Spleen (tissue), 11 donors: ENCODE measurements at regions not wholly inside any gene's neighbourhood (a gene's known extent, or its start where the extent isn't known, plus 50 kb on each side); places are given as distances from the start of the nearest gene placed in this dataset.
"Not testable (repeated sequence)": the region's sequence is repeated elsewhere in the genome, so short reads cannot be mapped to it uniquely, and the experiment has no call there.

Source experiments
- DNase-seq: peaks from one replicate; pipeline ENCODE4 v3.0.0-alpha.2; 2020
- H3K27ac ChIP-seq, 8 donors: fragments of 200-600 bp; sonication (generic) in 7 of 8; 1 replicate in 4 of 8; 2 replicates in 4 of 8; pipeline versions ENCODE4 v1.5.0 to v1.8.0; 2016 to 2021; ENCODE audit warnings: inconsistent platforms in 4 of 8, mild to moderate bottlenecking in 4 of 8, moderate library complexity in 1 of 8
- H3K27me3 ChIP-seq, 7 donors: fragments of 200-600 bp; sonication (generic) in 6 of 7; replicated peaks in 1 of 7; 1 replicate in 4 of 7; 2 replicates in 3 of 7; pipeline versions ENCODE4 v1.5.0 to v1.8.0; 2016 to 2021; ENCODE audit warnings: inconsistent platforms in 3 of 7, mild to moderate bottlenecking in 1 of 7
- H3K36me3 ChIP-seq, 6 donors: fragments of 200-600 bp; sonication (generic) in 5 of 6; 1 replicate in 4 of 6; 2 replicates in 2 of 6; pipeline versions ENCODE4 v1.5.0 to v1.8.0; 2016 to 2021; ENCODE audit warnings: inconsistent platforms in 2 of 6
- H3K4me1 ChIP-seq, 6 donors: fragments of 200-600 bp; sonication (generic) in 5 of 6; 1 replicate in 3 of 6; 2 replicates in 3 of 6; pipeline versions ENCODE4 v1.5.0 to v1.8.0; 2016 to 2021; ENCODE audit warnings: inconsistent platforms in 3 of 6
- H3K4me3 ChIP-seq, 8 donors: fragments of 200-600 bp; sonication (generic) in 7 of 8; 1 replicate in 4 of 8; 2 replicates in 4 of 8; pipeline versions ENCODE4 v1.5.0 to v1.8.0; 2016 to 2021; ENCODE audit warnings: inconsistent platforms in 4 of 8, mild to moderate bottlenecking in 4 of 8, moderate library complexity in 2 of 8
- H3K9me3 ChIP-seq, 8 donors: fragments of 200-600 bp; sonication (generic) in 7 of 8; 1 replicate in 4 of 8; 2 replicates in 4 of 8; pipeline versions ENCODE4 v1.5.0 to v1.8.0; 2016 to 2021; ENCODE audit warnings: inconsistent platforms in 4 of 8
- CTCF ChIP-seq, 11 experiments: fragments of 200-600 bp in 7 of 11; fragments of 450-650 bp in 4 of 11; sonication (generic) in 4 of 11; IDR thresholded peaks in 8 of 11; conservative IDR thresholded peaks in 3 of 11; 1 replicate in 7 of 11; 2 replicates in 4 of 11; pipeline versions ENCODE4 v1.4.0 to v1.8.0; 2016 to 2021; ENCODE audit warnings: antibody characterized with exemption in 11 of 11, inconsistent platforms in 4 of 11, mild to moderate bottlenecking in 1 of 11
- POLR2A ChIP-seq, 3 donors: fragments of 450-650 bp; IDR thresholded peaks; one replicate each; pipeline ENCODE4 v1.5.1; 2017; ENCODE audit warnings: antibody characterized with exemption in 3 of 3, mild to moderate bottlenecking in 1 of 3
- POLR2AphosphoS5 ChIP-seq, 3 donors: sonication (generic); formaldehyde crosslinking; IDR thresholded peaks; one replicate each; pipeline ENCODE4 v1.5.1; 2017; ENCODE audit warnings: antibody characterized with exemption in 3 of 3
- WGBS, 5 donors: extraction: QIAGEN DNeasy Blood & Tissue Kit in 3 of 5; methylation state at CpG; one replicate each; pipeline versions ENCODE4 v1.1.5 to v1.1.7; 2013 to 2018; 5-methylcytosine and 5-hydroxymethylcytosine counted together
- intact Hi-C: fragments of 100-400 bp; cut with DNase I; formaldehyde crosslinking; loops from one replicate; pipeline ENCODE4 v1.15.0; 2023; ENCODE audit warnings: low total_unique reads
- donor health status: healthy with polysubstance abuse.
- donor health status: DM: no; HTN: no; CAD: no; lungs with moderate emphysema.
- donor health status: DM: no; HTN: no; CAD: no.
- donor health status: Bipolar disorder and iron deficiency.
- donor health status: healthy.
- donor health status: DM: no; HTN: no; CAD: no.
- donor health status: DM: yes; HTN: yes; CAD: no.

DNA sequence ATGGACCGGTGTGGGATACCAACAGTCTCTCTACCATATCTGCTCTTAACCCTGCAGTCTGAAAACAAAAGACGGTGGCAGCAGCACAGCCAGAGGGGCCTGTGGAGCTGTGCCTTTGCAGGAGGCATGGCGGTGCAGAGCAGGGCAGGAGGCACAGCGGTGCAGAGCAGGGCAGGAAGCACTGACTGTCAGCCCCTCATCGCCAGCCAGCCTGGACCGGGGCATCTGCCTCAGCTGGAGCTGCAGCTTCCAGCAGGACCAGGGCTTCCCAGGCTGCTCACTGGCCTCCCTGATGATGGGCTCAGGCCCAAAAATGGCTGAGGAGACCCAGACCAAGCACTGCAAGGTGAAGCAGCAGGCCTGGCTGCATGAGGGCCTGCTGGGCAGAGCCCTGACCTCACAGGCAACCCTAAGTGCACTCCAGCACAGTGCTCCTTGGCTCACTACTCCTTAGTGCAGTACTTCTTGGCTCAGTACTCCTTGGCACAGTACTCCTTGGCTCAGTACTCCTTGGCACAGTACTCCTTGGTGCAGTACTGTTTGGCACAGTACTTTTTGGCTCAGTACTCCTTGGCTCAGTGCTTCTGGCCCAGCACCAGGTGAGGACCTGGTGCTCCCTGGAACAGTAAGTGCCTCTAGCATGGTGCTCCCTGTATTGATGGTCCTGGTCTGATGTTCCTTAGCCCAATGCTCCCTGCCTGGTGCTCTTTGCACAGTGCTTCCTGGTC is 78.0 kb downstream of the DHCR7 start:
- 80 to 90% (median 84%) methylated on average over 2 to 6 of the region's 6 CpGs for WGBS, 5 donors
- Histone ChIP-seq H3K4me3 (no peak overlapping the region), H3K9me3 (no peaks in the 10 kb centered on the region), H3K36me3 (no peaks in the 10 kb centered on the region), H3K4me1 (peaks cover 0 to 27% (median 18%) of the 10 kb centered on the region in 6 donors), H3K27me3 (peaks cover 0 to 29% (median 4%) of the 10 kb centered on the region in 7 donors), H3K27ac (no peak overlapping the region)
- DNase-seq = no peak
- TF ChIP-seq POLR2A (IDR thresholded peaks at IDR 0.05) = no peak
- TF ChIP-seq CTCF (IDR thresholded peaks at IDR 0.05 in 8 of 11, conservative IDR thresholded peaks at IDR 0.05 in 3 of 11) = no peak
- TF ChIP-seq POLR2AphosphoS5 (IDR thresholded peaks at IDR 0.05) = no peak
- intact Hi-C loops = no loop called here

GRCh38 chr11:71369411-71369810 is 78.8 kb downstream of the DHCR7 start:
- H3K9me3 ChIP-seq = no peaks in the 10 kb centered on the region
- DNase-seq = no peak
- H3K27ac ChIP-seq = no peak overlapping the region
- no peak overlapping the region for H3K4me3 ChIP-seq
- intact Hi-C loops = no loop called here
- WGBS, 5 donors = 87 to 100% (median 90%) methylated on average over 2 to 9 of the region's 9 CpGs
- TF ChIP-seq CTCF (IDR thresholded peaks at IDR 0.05 in 8 of 11, conservative IDR thresholded peaks at IDR 0.05 in 3 of 11) = no peak
- no peak for TF ChIP-seq POLR2AphosphoS5 (IDR thresholded peaks at IDR 0.05)
- no peak for TF ChIP-seq POLR2A (IDR thresholded peaks at IDR 0.05)
- peaks cover 0 to 26% (median 17%) of the 10 kb centered on the region in 6 donors for H3K4me1 ChIP-seq
- no peaks in the 10 kb centered on the region for H3K36me3 ChIP-seq
- H3K27me3 ChIP-seq = peaks cover 0 to 29% (median 4%) of the 10 kb centered on the region in 7 donors

GRCh38 chr11:71368966-71369365 is 79.2 kb downstream of the DHCR7 start:
- intact Hi-C loops = no loop called here
- Histone ChIP-seq H3K4me1 (peaks cover 0 to 21% (median 12%) of the 10 kb centered on the region in 6 donors), H3K9me3 (no peaks in the 10 kb centered on the region), H3K27ac (no peak overlapping the region), H3K27me3 (peaks cover 0 to 29% (median 4%) of the 10 kb centered on the region in 7 donors), H3K4me3 (no peak overlapping the region), H3K36me3 (no peaks in the 10 kb centered on the region)
- 70 to 83% (median 75%) methylated on average over 13 to 15 of the region's 15 CpGs for WGBS, 5 donors
- DNase-seq = no peak
- TF ChIP-seq POLR2AphosphoS5 (IDR thresholded peaks at IDR 0.05) = no peak
- no peak for TF ChIP-seq POLR2A (IDR thresholded peaks at IDR 0.05)
- no peak for TF ChIP-seq CTCF (IDR thresholded peaks at IDR 0.05 in 8 of 11, conservative IDR thresholded peaks at IDR 0.05 in 3 of 11)

GRCh38 chr11:71367756-71368155 is 80.4 kb downstream of the DHCR7 start:
- DNase-seq = no peak
- WGBS, 5 donors = 75 to 84% (median 77%) methylated on average over 8 to 12 of the region's 12 CpGs

GRCh38 chr11:71367276-71367675 is 80.9 kb downstream of the DHCR7 start:
- DNase-seq, H3K4me1 ChIP-seq, intact Hi-C loops, H3K36me3 ChIP-seq, H3K27ac ChIP-seq, H3K4me3 ChIP-seq, H3K9me3 ChIP-seq: not testable (repeated sequence)
- H3K27me3 ChIP-seq = peaks cover 0 to 29% (median 4%) of the 10 kb centered on the region in 7 donors
- 90 to 100% (median 100%) methylated on average over 1 to 2 of the region's 3 CpGs for WGBS, 5 donors

More at GRCh38 chr11:71367756-71368155, 80.4 kb downstream of the DHCR7 start:
- intact Hi-C loops = no loop called here
- H3K9me3 ChIP-seq = peaks cover 0 to under 1% (median 0%) of the 10 kb centered on the region in 8 donors
- H3K4me1 ChIP-seq = peaks cover 0 to 9% (median 1%) of the 10 kb centered on the region in 6 donors
- H3K4me3 ChIP-seq = no peak overlapping the region
- no peaks in the 10 kb centered on the region for H3K36me3 ChIP-seq
- peaks cover 0 to 29% (median 4%) of the 10 kb centered on the region in 7 donors for H3K27me3 ChIP-seq
- no peak for TF ChIP-seq POLR2A (IDR thresholded peaks at IDR 0.05)
- TF ChIP-seq CTCF (IDR thresholded peaks at IDR 0.05 in 8 of 11, conservative IDR thresholded peaks at IDR 0.05 in 3 of 11) = no peak
- no peak for TF ChIP-seq POLR2AphosphoS5 (IDR thresholded peaks at IDR 0.05)
- H3K27ac ChIP-seq = no peak overlapping the region
